Limb (tissue), 2 donors: ENCODE measurements at regions not wholly inside any gene's neighbourhood (a gene's known extent, or its start where the extent isn't known, plus 50 kb on each side); places are given as distances from the start of the nearest gene placed in this dataset.
A peak's percentile ranks its signal among the peaks of the same experiment; 100 is the strongest.

Experiments used
- DNase-seq, 2 donors: peaks; one replicate each; pipeline ENCODE4 v3.0.0-alpha.2; 2016; ENCODE audit errors: extremely low spot score in 2 of 2

DNA sequence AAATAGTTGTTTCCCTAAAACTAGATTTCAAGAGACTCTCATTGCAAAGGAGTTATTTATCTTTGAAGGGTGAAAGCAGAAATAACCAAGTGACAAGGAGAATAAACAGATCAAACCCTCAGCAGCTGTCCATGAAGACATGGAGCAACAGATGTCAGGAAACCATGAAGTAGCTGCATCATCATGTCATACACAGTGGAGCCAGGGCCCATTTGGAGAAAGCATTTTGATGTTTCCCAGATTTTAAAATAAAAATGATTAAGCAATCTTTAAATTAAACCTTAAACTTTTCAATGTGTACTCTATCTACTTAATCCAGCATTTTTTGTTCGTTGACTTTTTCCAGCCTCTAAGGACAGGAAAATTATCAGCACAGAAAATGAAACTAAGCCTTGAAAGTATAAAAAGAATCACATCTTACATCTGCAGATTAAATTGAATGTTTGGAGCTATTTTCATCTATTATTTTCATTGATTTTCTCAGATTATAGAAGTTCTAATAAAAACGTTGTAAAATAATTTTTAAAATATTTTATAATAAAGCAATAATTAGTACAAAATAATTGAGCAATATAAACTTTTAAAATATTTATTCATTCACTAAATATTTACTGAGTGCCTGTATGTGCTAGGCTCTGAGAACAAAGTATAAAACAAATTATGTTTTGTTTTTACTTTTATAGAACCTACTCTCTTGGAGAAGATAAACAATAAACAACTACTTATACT, 860.1 kb downstream of the BCL11A start:
- DNase-seq: peak in 1 of 2 donors; percentile 25

DNA sequence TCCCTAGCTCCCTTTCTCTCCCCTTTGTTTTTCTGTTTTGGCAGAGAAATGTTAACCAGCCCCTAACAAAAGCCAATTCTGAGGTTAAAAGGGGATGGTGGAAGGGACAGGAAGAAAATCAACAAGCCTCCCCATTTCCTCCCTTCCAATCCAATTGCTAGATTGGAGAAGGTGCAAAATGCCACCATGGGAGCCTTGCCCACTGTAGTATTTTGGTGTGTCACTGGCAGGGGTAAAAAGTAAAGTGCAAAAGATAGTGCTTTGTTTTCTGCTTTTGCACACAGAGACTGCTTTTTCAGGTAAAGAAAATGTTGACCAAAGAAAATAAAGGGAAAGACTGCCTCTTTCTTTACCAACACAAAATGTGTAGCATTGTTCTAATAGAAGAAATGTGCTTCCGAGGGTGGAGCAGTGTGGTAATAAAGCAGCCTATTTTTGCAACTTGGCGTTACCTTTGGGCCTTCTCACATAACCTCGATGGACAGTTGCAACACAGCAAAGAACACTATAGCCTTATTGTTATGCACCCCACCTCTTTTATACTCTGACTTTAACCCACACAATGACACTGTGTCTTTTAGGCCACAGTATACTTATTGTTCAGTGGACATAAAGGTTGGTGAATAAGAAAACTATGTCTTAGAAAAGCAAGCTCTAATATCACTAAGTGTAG, 861.8 kb downstream of the BCL11A start:
- DNase-seq: no peak

DNA sequence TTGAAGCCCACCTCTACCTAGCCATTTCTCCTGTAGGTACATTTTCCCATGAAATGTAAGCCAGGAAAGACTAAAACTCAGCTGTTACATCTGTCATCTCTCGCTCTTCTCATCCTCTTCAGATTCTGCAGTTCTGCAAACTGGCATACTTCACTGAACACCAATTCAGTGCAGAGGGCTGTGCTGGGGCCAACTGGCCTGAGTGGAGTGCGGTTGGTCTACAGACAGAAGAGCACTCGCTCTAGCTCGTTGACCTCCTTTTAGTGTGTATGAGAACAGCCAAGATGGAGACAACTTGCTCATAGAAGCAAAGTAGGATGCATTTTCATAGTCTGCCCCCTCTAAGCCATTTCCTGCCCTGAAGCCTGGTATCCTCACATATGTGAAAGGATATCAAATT, 862.6 kb downstream of the BCL11A start:
- DNase-seq: no peak

DNA sequence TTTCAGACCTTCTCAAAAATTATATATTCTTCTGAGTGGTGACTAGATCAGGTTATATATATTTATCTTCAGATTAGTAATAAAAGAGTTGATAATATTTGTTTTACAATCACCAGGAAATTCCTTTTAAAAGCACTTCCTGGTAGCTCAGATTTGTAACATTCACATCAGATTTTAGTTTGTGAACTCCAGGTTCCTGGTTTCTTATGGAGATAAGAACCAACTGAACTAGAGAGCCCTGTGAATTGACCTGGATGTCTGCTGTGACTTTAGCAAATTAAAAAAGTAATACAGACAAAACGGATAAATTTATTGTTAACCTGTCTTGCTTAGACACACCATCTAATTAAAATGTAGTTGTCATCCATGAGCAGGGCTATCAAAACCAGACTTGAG, 868.7 kb downstream of the BCL11A start:
- DNase-seq: no peak

DNA sequence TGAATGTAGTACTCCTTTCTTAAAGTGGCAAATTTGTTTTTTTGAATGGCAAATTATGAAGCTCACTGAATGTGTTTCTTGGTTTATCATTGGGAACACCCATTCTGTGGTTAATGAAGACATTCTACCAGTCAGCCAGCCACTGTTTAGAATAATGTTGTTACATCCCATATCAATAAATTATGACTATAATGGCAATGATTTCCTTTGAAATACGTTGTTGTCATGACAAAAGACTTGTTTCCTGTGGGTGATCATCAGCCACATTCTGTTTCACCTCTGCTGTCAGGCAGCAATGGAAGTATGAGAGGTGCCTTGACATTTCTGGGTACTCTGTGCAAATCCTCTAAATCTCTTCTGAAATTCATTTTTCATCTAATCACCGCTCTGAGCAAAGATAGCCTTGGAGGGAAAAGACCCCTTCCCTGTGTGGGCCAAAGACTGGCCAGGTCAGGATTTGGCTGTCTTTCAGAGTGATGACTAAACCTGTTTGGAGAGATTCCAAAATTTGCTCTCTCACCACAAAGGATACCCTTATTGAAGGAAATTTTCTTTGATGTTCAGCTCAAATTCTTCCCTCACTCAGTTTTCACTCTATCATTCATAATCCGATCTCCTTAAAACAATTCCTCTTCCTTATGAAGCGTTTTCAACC, 869.2 kb downstream of the BCL11A start:
- no peak for DNase-seq

DNA sequence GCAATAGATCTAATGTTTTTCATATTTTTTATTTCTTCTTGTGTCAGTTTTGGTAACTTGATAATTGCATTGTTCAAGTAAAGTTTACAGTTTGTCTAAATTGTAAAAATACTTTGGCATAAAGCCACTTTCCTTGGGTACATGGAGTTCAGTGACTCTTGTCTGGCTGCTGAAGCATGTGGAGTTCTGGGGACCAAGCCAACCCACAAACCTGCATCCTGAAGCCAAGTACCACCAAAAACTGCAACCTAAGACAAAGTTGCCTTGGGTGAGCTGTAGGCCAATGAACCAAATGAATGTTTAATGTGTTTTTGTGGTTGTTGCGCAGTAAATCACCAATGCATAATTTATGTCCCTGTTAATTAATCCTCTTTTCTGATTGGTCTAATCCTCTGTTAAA, 872.6 kb downstream of the BCL11A start:
- DNase-seq: no peak

DNA sequence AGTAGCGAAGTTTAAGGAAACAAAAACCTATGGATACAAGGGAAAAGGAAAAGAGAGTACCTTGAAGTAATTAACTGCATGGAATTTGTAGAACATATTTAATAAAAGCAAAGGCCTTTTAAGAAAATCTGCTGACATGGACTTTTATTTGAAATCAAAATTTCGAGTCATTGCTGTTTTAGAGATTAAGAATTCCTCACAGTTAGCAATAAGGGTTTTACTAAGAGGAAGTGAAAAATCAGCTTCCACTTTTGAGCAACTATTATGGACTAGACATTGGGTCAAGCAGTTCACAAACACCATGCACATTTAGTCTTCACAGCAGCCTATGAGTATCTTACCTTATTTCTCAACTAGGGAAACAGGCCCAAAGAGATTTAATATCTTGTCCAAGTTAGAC, 876.3 kb downstream of the BCL11A start:
- DNase-seq: no peak

DNA sequence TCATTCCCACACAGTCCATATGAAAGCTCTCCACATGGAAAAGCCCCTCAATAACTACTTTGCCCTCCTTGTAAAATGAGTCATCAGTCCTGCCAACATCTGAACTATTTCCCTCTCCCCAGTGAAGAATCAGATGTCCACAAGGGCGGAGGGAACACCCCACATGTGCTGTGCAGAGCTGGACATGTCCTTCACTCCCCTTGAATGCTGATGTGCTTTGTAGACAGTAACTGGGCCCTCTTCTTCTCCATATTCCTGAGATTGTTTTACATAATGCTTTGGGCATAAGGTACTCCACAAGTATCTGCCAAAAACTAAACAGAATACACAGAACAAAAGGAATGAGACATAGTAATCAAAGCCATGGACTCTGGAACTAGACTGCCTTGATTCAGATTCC, 879.4 kb downstream of the BCL11A start:
- DNase-seq: no peak

DNA sequence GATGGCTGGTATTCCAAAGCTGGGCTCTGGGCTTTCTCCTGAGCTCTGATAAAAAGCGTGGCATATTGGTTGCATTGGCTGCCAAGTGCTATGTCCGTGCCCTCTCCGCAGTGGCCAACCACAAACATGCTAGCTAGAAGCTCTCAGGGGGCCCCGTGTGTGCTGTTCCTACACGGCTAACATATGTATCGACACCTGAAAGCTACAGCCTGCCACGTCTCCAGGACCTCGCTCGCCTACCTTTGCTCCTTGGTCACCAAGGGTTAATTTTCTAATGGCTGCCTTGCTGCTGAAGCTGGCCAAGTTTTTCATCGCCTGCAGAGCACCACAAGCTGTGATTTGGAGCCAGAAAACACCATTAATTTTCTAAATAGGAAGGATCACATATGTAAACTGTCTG, 888.4 kb downstream of the BCL11A start:
- no peak for DNase-seq

DNA sequence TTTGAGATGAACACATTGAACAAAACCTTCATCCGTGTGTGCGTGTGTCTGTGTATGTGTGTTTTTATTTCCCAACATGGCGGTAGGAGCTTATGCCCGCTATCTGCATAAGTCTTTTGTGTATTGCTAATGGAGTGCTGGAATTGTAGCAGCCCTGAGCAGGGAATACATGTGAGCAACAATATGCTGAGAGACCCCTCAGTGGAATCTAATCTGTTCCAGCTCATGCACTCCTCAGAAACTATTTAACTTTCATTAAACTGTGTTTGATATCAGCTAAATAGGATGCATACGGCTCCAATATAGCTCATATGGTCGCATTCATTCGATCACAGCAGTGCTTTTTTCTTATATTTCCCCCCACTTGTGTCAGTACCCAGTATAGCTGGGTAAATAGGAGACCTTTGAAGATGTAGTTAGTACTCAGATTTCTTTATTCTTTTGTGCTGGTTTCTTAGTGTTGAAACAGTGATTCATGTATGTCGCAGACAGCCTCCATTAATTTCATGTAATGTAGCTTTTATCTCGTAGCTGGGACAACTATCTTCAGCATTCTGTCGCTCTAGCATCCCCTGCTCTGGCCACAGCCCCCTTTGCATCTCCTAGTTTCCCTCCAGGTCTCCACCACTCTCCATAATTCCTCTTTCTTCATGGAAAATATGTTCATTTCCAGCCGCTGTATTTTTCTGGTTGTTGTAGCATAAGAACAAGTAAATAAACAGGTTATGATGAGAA, 891.2 kb downstream of the BCL11A start:
- DNase-seq: no peak

DNA sequence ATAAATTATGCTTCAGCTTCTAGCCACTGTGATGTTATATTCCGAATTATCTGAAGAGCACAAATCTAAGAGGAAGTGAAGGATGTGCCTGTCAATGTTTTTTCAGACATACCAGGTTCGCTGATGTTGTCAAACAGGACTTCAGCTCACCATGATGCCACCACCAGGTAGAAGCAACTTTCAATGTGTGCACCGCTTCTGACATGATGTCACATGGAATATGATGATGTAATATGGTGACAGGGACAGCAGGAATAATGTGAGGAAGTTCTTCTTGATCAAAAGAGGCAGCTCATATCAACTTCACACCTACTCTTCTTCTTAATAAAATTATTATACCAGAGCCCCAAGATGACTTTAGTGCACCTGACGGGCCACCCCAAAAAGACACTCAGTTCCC, 893.2 kb downstream of the BCL11A start:
- no peak for DNase-seq

DNA sequence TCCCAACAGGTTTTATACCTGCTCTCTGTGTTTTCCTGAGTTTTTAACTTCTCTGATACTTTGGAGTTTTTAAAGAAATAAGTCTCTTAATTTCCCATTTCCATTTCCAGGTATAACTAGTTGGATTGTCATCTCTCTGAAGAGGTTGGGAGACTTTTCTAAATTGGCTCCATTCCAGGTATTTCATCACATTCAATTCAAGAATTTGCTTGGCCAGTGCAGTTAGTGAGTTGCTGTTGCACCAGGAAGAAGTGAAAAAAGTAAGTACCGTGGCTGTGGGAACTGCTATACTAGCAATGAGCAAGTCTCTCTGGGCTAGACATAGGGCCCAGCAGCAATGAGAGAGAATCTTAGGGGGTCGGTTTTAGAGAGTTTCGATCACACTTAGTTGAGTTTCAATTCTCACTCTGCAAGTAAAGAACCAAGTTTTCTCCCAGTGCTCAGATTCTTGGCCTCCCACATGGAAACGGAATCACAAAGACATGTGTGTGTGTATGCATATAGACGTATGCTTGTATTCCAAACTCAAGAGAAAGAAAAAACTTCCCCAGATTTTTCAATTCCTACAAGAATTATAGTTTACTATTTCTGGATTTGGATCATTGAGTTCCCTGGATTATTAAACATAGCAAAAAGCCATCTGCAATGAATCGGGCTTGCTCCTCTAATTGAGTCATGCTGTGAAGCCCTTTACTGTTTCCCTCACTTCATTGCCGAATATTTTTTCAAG, 894.4 kb downstream of the BCL11A start:
- DNase-seq: peak in 1 of 2 donors; percentile 25

DNA sequence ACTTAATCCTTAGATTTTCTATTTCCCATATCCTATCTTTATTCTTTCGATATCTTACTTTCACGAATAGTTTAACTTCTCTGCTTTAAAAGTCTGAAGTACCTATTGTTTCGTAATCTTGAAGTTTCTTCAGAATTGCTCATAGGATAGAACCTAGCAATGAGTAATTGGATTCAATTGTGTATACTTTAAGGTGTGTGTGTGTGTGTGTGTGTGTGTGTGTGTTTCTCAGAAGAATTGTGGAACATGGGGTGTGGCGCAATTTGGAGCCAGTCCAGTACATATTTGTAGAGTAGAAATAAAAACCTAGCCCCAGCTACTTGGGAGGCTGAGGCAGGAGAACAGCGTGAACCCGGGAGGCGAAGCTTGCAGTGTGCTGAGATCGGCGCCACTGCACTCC, 897.6 kb downstream of the BCL11A start:
- no peak for DNase-seq

DNA sequence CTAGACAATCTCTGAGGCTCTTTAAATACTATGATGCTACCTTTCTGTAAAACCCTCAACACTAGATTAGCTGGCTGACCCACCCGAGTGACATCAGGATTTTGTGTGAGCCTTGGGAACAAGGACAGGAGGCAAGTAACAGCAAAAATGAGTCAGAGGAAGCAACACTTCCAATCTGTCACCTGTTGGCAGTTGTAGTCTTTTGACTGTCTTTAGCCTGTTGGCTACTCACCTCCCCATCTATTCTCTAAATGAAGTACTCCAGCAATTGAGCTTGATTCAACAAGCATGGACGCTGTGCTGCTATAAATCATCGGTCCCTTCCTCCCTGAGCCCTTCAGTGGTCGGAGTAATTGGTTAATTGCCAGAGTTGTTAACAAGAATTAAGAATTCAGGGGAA, 898.7 kb downstream of the BCL11A start:
- DNase-seq: no peak

DNA sequence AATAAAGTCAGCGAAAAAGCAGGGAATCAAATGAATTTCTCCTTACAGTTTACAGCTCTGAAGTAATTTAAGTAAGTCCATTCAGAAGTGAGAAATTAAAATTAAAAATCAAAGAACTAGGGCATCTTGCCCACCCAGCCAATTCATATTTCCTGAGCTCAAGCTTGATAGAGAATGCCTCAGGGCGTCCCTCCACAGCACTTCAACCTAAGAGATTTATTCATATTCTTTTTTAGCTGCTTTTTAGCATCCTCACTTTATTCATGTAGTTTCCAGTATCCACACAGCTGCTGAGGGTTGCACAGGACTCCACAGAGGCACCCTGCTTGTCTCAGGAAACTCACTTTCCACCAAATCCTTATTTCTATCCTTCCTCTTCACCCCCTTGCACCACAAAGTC, 900.3 kb downstream of the BCL11A start:
- DNase-seq: no peak

DNA sequence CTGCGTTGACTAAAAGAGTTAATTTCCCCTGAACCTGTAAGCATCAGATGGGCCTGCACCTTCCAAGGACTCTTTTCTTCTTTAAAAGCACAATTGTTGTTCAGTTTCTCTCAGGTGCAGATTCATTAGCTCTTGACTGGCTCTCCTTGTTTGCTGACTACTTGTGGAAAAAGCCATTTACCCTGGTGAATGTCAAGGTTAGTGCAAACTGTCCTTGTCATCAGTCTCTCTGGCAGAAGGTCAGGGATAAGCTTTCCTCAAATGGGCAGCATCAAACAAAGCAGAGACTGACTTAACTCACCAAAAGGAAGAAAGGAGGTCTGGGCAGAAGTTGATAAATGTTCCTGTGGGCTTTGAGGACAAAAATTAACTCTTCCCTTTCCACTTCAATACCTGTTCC, 922.7 kb downstream of the BCL11A start:
- DNase-seq: no peak

DNA sequence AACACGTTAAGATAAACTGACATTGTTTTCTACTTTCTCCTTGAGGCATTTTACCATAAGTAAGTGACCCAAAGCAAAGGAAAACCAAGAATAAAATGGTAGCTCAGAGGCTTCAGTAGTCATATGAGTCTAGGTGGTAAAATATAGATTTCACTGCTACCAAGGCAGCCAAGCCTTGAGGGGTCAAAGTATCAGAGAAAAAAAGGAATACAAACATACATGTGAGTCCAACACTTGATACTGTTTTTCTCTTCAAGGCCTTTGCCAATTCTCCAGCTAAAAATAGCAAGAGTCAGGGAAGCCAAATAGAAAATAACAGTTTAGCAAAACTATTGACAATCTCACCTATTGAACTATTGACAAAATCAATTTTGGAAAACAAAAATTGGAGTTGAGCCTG, 925.9 kb downstream of the BCL11A start:
- no peak for DNase-seq

DNA sequence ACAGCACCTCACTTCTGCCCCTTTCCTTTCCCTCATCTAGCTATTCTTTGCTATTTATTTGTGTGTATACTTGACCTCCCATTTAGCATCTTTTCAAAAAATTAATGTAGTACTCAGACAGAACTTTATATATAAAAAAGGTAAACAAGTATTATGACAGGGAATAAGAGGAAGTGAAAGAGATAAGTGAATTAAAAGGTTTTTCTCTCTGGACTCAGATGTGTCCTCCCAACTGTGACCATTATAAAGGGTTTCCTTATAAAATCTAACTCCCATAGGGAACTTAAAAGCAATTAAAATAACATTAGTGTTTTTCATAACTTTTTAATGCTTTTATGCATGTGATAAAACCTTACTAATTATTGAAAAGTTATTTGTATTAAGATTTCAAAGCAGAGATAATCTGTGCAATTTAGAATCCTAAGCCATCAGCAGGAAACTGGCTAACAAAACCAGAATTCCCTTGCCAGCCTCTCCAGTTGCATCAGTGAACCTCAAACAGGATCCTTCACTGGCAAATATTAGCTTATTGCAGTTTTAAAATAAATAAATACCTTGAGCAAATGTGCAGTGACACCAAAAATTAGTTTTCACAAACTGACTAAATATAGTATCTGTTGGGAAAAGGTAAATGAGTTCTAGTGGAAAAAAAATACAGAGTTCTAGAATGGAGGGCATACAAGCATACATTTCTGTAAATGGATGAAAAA, 930.7 kb downstream of the BCL11A start:
- no peak for DNase-seq

DNA sequence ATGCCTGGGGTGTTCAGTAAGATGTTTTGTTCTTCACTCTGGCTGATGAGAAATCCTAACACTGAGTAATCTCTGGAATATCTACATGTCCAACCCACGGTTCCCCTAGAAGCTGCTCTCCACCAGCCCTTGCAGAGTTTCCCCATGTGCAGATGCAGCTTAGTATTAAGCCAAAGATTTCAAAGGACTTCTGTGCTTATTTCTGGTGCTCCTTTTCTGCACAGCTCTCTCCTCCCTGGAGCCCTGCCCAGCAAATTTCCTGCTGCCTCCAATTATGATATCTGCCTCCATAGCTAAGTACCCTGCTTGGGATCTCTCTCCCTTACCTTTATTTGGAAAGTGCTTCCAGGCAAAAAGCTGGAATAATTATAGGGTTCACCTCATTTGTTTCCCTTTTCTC, 949.3 kb downstream of the BCL11A start:
- DNase-seq: no peak

DNA sequence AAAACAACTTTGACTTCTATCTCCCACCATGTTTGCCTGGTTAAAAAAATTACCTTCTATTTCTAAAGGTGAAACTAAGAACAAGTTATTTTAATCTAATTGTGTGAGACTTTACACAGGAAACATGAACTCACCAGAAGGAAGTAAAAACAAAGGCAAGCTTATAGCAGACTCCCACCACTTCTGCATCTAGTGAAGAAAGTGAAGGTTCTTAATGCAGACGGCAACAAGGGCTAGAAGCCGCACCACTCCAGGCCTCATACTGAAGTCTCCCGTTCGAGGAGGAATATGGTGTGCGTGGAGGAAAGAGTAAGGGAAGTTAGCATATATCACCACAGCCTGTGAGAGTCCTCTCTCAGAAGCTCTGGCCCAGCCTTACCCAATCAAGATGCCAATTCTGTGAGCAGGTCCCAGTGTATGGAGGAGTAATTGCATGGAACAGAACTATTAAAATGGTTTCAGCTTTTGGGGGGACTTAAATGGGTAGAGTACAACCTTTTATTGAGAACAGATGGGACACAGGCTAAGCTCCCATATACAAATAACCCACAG, 958.7 kb downstream of the BCL11A start:
- DNase-seq: no peak

DNA sequence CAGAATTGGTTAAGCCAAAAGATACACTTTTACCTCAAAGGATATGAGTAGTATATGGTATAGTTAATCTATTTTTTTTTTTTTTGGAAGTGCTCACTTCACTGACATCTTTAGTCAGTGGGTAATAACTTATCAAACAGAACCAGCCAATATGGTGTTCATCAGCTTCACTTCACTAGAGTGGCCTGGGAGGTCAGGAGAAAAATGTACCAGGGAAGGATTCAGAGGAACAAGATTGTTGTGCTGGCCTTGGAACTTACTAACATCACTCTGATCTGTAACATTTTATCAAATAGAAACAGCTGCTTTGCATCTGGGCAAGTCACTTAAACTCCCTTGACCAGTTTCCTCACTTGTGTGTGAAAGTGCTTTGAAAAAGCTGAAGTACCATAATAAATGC, 962.7 kb downstream of the BCL11A start:
- no peak for DNase-seq
